ENCODE measurements at regions not wholly inside any gene's neighbourhood (a gene's known extent, or its start where the extent isn't known, plus 50 kb on each side); places are given as distances from the start of the nearest gene placed in this dataset.
"Not testable (repeated sequence)": the region's sequence is repeated elsewhere in the genome, so short reads cannot be mapped to it uniquely, and the experiment has no call there.

- Histone ChIP-seq H3K4me1 (ENCODE audit: insufficient read depth, low read length) (peaks cover 4% of the 10 kb centered on the region), H3K4me3 (ENCODE audit: low read length) (no peak overlapping the region), H3K27me3 (ENCODE audit: insufficient read depth, low read length) (no peaks in the 10 kb centered on the region), H3K9me3 (ENCODE audit: low read depth, low read length) (no peaks in the 10 kb centered on the region)
These were observed 776.6 kb downstream of the UQCRFS1 start for GRCh38 chr19:28436320-28436719.

GRCh38 chr19:28435551-28436271 lies 777.2 kb downstream of the UQCRFS1 start:
- no peaks in the 10 kb centered on the region for H3K27me3 ChIP-seq (ENCODE audit: insufficient read depth, low read length)
- peaks cover 4% of the 10 kb centered on the region for H3K4me1 ChIP-seq (ENCODE audit: insufficient read depth, low read length)
- no peaks in the 10 kb centered on the region for H3K9me3 ChIP-seq (ENCODE audit: low read depth, low read length)
- H3K4me3 ChIP-seq (ENCODE audit: low read length), result no peak overlapping the region

GRCh38 chr19:28434794-28435193 lies 778.2 kb downstream of the UQCRFS1 start:
- not testable (repeated sequence) for H3K4me1 ChIP-seq (ENCODE audit: insufficient read depth, low read length); H3K27me3 ChIP-seq (ENCODE audit: insufficient read depth, low read length); H3K9me3 ChIP-seq (ENCODE audit: low read depth, low read length); H3K4me3 ChIP-seq (ENCODE audit: low read length)

- H3K4me3 ChIP-seq (ENCODE audit: low read length); H3K9me3 ChIP-seq (ENCODE audit: low read depth, low read length); H3K4me1 ChIP-seq (ENCODE audit: insufficient read depth, low read length); H3K27me3 ChIP-seq (ENCODE audit: insufficient read depth, low read length): not testable (repeated sequence)
These were observed 778.6 kb downstream of the UQCRFS1 start for GRCh38 chr19:28434365-28434764.

- H3K4me1 ChIP-seq (ENCODE audit: insufficient read depth, low read length); H3K27me3 ChIP-seq (ENCODE audit: insufficient read depth, low read length); H3K4me3 ChIP-seq (ENCODE audit: low read length); H3K9me3 ChIP-seq (ENCODE audit: low read depth, low read length): not testable (repeated sequence)
These were observed 779.8 kb downstream of the UQCRFS1 start for GRCh38 chr19:28433166-28433565.

GRCh38 chr19:28430214-28430613 lies 782.7 kb downstream of the UQCRFS1 start:
- no peaks in the 10 kb centered on the region for H3K4me1 ChIP-seq (ENCODE audit: insufficient read depth, low read length)
- no peaks in the 10 kb centered on the region for H3K27me3 ChIP-seq (ENCODE audit: insufficient read depth, low read length)
- H3K4me3 ChIP-seq (ENCODE audit: low read length), result no peak overlapping the region
- H3K9me3 ChIP-seq (ENCODE audit: low read depth, low read length), result no peaks in the 10 kb centered on the region

GRCh38 chr19:28429356-28429755 lies 783.6 kb downstream of the UQCRFS1 start:
- Histone ChIP-seq H3K9me3 (ENCODE audit: low read depth, low read length) (no peaks in the 10 kb centered on the region), H3K27me3 (ENCODE audit: insufficient read depth, low read length) (no peaks in the 10 kb centered on the region), H3K4me3 (ENCODE audit: low read length) (no peak overlapping the region), H3K4me1 (ENCODE audit: insufficient read depth, low read length) (no peaks in the 10 kb centered on the region)

- Histone ChIP-seq H3K9me3 (ENCODE audit: low read depth, low read length) (no peaks in the 10 kb centered on the region), H3K4me3 (ENCODE audit: low read length) (no peak overlapping the region)
These were observed 784.1 kb downstream of the UQCRFS1 start for GRCh38 chr19:28428663-28429348.

GRCh38 chr19:28427376-28428083 lies 785.4 kb downstream of the UQCRFS1 start:
- no peaks in the 10 kb centered on the region for H3K4me1 ChIP-seq (ENCODE audit: insufficient read depth, low read length)
- no peak overlapping the region for H3K4me3 ChIP-seq (ENCODE audit: low read length)
- H3K9me3 ChIP-seq (ENCODE audit: low read depth, low read length), result no peaks in the 10 kb centered on the region
- H3K27me3 ChIP-seq (ENCODE audit: insufficient read depth, low read length), result no peaks in the 10 kb centered on the region

More at GRCh38 chr19:28428663-28429348, 784.1 kb downstream of the UQCRFS1 start:
- H3K4me1 ChIP-seq (ENCODE audit: insufficient read depth, low read length), result no peaks in the 10 kb centered on the region
- H3K27me3 ChIP-seq (ENCODE audit: insufficient read depth, low read length), result no peaks in the 10 kb centered on the region

- H3K4me1 ChIP-seq (ENCODE audit: insufficient read depth, low read length), result no peaks in the 10 kb centered on the region
- H3K4me3 ChIP-seq (ENCODE audit: low read length), result no peak overlapping the region
- no peaks in the 10 kb centered on the region for H3K9me3 ChIP-seq (ENCODE audit: low read depth, low read length)
- H3K27me3 ChIP-seq (ENCODE audit: insufficient read depth, low read length), result no peaks in the 10 kb centered on the region
These were observed 786.2 kb downstream of the UQCRFS1 start for GRCh38 chr19:28426730-28427225.

- no peaks in the 10 kb centered on the region for H3K9me3 ChIP-seq (ENCODE audit: low read depth, low read length)
- H3K27me3 ChIP-seq (ENCODE audit: insufficient read depth, low read length), result no peaks in the 10 kb centered on the region
- H3K4me3 ChIP-seq (ENCODE audit: low read length), result no peak overlapping the region
- no peaks in the 10 kb centered on the region for H3K4me1 ChIP-seq (ENCODE audit: insufficient read depth, low read length)
These were observed 786.7 kb downstream of the UQCRFS1 start for GRCh38 chr19:28426110-28426729.

GRCh38 chr19:28425046-28425931 lies 787.7 kb downstream of the UQCRFS1 start:
- no peaks in the 10 kb centered on the region for H3K4me1 ChIP-seq (ENCODE audit: insufficient read depth, low read length)
- no peaks in the 10 kb centered on the region for H3K9me3 ChIP-seq (ENCODE audit: low read depth, low read length)
- H3K27me3 ChIP-seq (ENCODE audit: insufficient read depth, low read length), result no peaks in the 10 kb centered on the region
- no peak overlapping the region for H3K4me3 ChIP-seq (ENCODE audit: low read length)

GRCh38 chr19:28424662-28425045 lies 788.3 kb downstream of the UQCRFS1 start:
- Histone ChIP-seq H3K9me3 (ENCODE audit: low read depth, low read length) (no peaks in the 10 kb centered on the region), H3K4me3 (ENCODE audit: low read length) (no peak overlapping the region), H3K4me1 (ENCODE audit: insufficient read depth, low read length) (no peaks in the 10 kb centered on the region), H3K27me3 (ENCODE audit: insufficient read depth, low read length) (no peaks in the 10 kb centered on the region)

- no peaks in the 10 kb centered on the region for H3K4me1 ChIP-seq (ENCODE audit: insufficient read depth, low read length)
- no peak overlapping the region for H3K4me3 ChIP-seq (ENCODE audit: low read length)
- H3K27me3 ChIP-seq (ENCODE audit: insufficient read depth, low read length), result no peaks in the 10 kb centered on the region
- no peaks in the 10 kb centered on the region for H3K9me3 ChIP-seq (ENCODE audit: low read depth, low read length)
These were observed 788.9 kb downstream of the UQCRFS1 start for GRCh38 chr19:28424077-28424476.

Measured in mononuclear cell (primary cell).